Activated CD8-positive, alpha-beta memory T cell treated with anti-CD3 and anti-CD28 coated beads, Interleukin-2, amount 50 U/mL, for 24 hours (primary cell): ENCODE measurements at regions not wholly inside any gene's neighbourhood (a gene's known extent, or its start where the extent isn't known, plus 50 kb on each side); places are given as distances from the start of the nearest gene placed in this dataset.
"Not testable (repeated sequence)": the region's sequence is repeated elsewhere in the genome, so short reads cannot be mapped to it uniquely, and the experiment has no call there.

Experiments
- DNase-seq: peaks from one replicate; pipeline ENCODE4 v3.0.0-alpha.2; 2020; ENCODE audit errors: extremely low read depth

GRCh38 chr17:30584810-30585209, 107.6 kb downstream of the GOSR1 start:
- no peak for DNase-seq

- no peak for DNase-seq
These were observed 103.7 kb downstream of the GOSR1 start for GRCh38 chr17:30580916-30581315.

DNA sequence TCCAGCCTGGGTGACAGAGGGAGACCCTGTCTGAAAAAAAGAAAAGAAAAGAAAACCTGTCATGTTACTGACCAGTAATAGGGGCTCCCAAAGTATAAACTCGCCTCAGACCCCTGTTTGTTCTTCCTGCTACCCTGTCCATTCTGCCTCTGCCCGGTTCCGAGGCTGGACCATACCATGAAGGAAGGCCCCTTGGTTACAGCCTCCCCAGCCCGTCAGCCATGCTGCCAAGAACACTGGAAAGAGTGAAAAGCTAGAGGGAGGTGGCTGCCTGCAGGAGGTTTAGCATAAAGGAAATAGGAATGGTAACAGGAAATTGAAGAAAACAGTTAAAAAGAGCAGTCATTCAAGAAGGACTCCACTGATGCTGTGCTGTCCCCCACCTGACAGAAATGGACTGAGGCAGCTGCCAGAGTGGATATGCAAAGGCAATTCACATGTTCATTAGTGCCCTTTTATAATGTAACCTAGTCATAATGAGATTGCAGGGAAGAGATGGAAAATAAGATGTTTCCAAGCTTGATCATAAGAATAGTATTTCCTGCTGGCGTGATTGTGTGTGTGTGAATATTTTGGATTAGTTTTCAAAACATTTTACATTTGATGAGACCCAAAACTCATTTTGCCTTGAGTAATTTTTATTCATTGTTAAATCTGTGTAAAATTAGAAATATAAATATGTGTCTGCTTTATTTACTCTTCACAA, 102.6 kb downstream of the GOSR1 start:
- DNase-seq: no peak

DNA sequence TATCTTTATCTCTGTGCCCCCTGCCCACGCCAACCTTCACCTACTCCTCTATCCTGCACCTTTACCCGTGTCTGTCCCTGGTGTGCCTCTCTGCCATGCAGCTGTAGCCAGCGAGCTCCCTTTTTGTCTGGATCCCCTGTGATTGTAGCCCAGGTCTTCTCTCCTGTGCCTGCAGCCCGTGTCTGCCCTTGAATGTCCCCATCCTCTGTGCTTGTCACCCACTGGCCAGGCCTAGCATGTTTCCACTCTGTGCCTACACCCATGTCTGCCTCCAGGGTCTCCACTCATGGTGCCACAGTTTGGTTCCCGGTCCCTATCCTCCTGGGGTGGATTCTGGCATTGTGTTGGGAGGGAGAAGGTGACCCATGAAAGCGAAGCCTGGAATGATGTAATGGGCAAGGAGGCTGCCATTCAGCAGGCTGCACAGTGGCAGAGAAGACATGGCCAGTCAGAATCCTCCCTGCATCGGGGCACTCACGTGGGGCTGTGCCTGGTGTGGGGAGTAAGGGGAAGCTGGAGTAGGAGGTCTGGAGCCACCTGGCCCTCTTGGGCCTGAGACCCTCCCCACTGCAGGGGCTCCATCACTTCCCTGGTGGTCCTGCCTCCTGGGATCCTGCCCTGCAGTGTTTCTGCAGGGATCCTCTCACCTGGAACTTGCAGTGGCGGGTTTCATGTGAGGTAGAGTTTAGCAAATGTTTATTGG, 101.0 kb downstream of the GOSR1 start:
- not testable (repeated sequence) for DNase-seq
